Neuronal stem cell (in vitro differentiated cells): ENCODE measurements at regions not wholly inside any gene's neighbourhood (a gene's known extent, or its start where the extent isn't known, plus 50 kb on each side); places are given as distances from the start of the nearest gene placed in this dataset.

Experiments used
- DNase-seq: peaks from one replicate; pipeline ENCODE4 v3.0.0-alpha.2; 2013; ENCODE audit warnings: low spot score
- H2AFZ ChIP-seq: one replicate; pipeline ENCODE4 v1.6.1; 2013; ENCODE audit warnings: mild to moderate bottlenecking, low read length, inconsistent platforms
- H2AK5ac ChIP-seq: 2 replicates; pipeline ENCODE4 v1.6.1; 2013; ENCODE audit warnings: low read depth, mild to moderate bottlenecking, inconsistent platforms, low read length, moderate library complexity, mixed read lengths
- H2BK120ac ChIP-seq: 2 replicates; pipeline ENCODE4 v1.6.1; 2013; ENCODE audit warnings: low read depth, mild to moderate bottlenecking, inconsistent platforms, low read length, moderate library complexity, mixed read lengths
- H2BK12ac ChIP-seq: one replicate; pipeline ENCODE4 v1.6.1; 2013; ENCODE audit warnings: low read length, inconsistent platforms
- H2BK15ac ChIP-seq: 2 replicates; pipeline ENCODE4 v1.6.1; 2013; ENCODE audit warnings: mild to moderate bottlenecking, low read length, inconsistent platforms, mixed read lengths
- H2BK5ac ChIP-seq: one replicate; pipeline ENCODE4 v1.6.1; 2013; ENCODE audit warnings: inconsistent platforms, mild to moderate bottlenecking, low read length, moderate library complexity
- H3K14ac ChIP-seq: one replicate; pipeline ENCODE4 v1.6.1; 2013; ENCODE audit warnings: low read length, inconsistent platforms
- H3K18ac ChIP-seq: 2 replicates; pipeline ENCODE4 v1.6.1; 2013; ENCODE audit warnings: low read length, inconsistent platforms
- H3K23ac ChIP-seq: 2 replicates; pipeline ENCODE4 v1.6.1; 2013; ENCODE audit warnings: low read depth, mild to moderate bottlenecking, mixed read lengths, low read length, inconsistent platforms; ENCODE audit not compliant: poor library complexity
- H3K27ac ChIP-seq: replicated peaks from 3 replicates; pipeline ENCODE4 v1.5.1; 2013; ENCODE audit warnings: low read length, inconsistent platforms
- H3K27me3 ChIP-seq, 3 experiments: 2 replicates each; pipeline ENCODE4 v1.6.1; 2013; ENCODE audit warnings: low read length in 3 of 3, mild to moderate bottlenecking in 2 of 3, inconsistent platforms in 1 of 3, low read depth in 1 of 3, mixed read lengths in 1 of 3, moderate library complexity in 1 of 3; ENCODE audit not compliant: control insufficient read depth in 3 of 3, insufficient read depth in 3 of 3
- H3K36me3 ChIP-seq, 2 donors: replicated peaks in 1 of 2; 2 replicates each; pipeline ENCODE4 v1.6.1; 2013; ENCODE audit warnings: low read length in 2 of 2; ENCODE audit not compliant: control insufficient read depth in 2 of 2, insufficient read depth in 2 of 2
- H3K4ac ChIP-seq: 2 replicates; pipeline ENCODE4 v1.6.1; 2013; ENCODE audit warnings: inconsistent platforms, mild to moderate bottlenecking, low read length, moderate library complexity
- H3K4me1 ChIP-seq, 2 donors: 1 replicate in 1 of 2; 2 replicates in 1 of 2; pipeline ENCODE4 v1.6.1; 2013; ENCODE audit warnings: low read length in 2 of 2, low read depth in 1 of 2; ENCODE audit not compliant: control insufficient read depth in 2 of 2, insufficient read depth in 1 of 2
- H3K4me2 ChIP-seq: one replicate; pipeline ENCODE4 v1.6.1; 2013; ENCODE audit warnings: mild to moderate bottlenecking, low read length, inconsistent platforms; ENCODE audit not compliant: insufficient read depth, poor library complexity, severe bottlenecking
- H3K4me3 ChIP-seq, 2 donors: 2 replicates each; pipeline ENCODE4 v1.5.1; 2013; ENCODE audit warnings: low read length in 2 of 2, mild to moderate bottlenecking in 2 of 2, inconsistent platforms in 1 of 2, moderate library complexity in 1 of 2
- H3K79me1 ChIP-seq: one replicate; pipeline ENCODE4 v1.6.1; 2013; ENCODE audit warnings: low read depth, mild to moderate bottlenecking, inconsistent platforms, low read length, moderate library complexity
- H3K9ac ChIP-seq: one replicate; pipeline ENCODE4 v1.6.1; 2013; ENCODE audit warnings: mild to moderate bottlenecking, low read depth, low read length, inconsistent platforms; ENCODE audit not compliant: poor library complexity
- H3K9me3 ChIP-seq, 2 donors: replicated peaks in 1 of 2; 2 replicates each; pipeline versions ENCODE3 to v1.6.1; 2013; ENCODE audit warnings: low read length in 2 of 2, mild to moderate bottlenecking in 2 of 2, inconsistent platforms in 1 of 2, low read depth in 1 of 2, mixed read lengths in 1 of 2, moderate library complexity in 1 of 2; ENCODE audit not compliant: control insufficient read depth in 2 of 2, insufficient read depth in 1 of 2
- H4K8ac ChIP-seq: one replicate; pipeline ENCODE4 v1.6.1; 2013; ENCODE audit warnings: low read depth, mild to moderate bottlenecking, inconsistent platforms, low read length, moderate library complexity
- H4K91ac ChIP-seq: one replicate; pipeline ENCODE4 v1.6.1; 2013; ENCODE audit warnings: low read length, low read depth, mild to moderate bottlenecking, inconsistent platforms; ENCODE audit not compliant: poor library complexity
- WGBS, 2 donors: extraction: QIAGEN DNeasy Blood & Tissue Kit; methylation state at CpG; one replicate each; pipeline ENCODE4 v1.1.7; 2013; ENCODE audit warnings: missing lambda C conversion rate in 2 of 2, mixed read lengths in 1 of 2; ENCODE audit not compliant: insufficient read length in 2 of 2, insufficient replicate concordance in 1 of 2; ENCODE audit errors: extremely low coverage in 2 of 2; 5-methylcytosine and 5-hydroxymethylcytosine counted together

- no peak overlapping the region for H3K14ac ChIP-seq
- no peak overlapping the region for H3K4me3 ChIP-seq
- no peaks in the 10 kb centered on the region for H3K79me1 ChIP-seq
- H3K4me1 ChIP-seq = peaks cover 0 to 6% of the 10 kb centered on the region in 2 donors
- H3K4ac ChIP-seq = no peak overlapping the region
- no peak overlapping the region for H2AK5ac ChIP-seq
- no peak for DNase-seq
- no peak overlapping the region for H2BK120ac ChIP-seq
- WGBS, 2 donors = no CpG with 5 or more reads among the region's 18 CpGs
- no peaks in the 10 kb centered on the region for H3K27me3 ChIP-seq
- no peak overlapping the region for H3K27ac ChIP-seq
- peaks cover 0 to 2% of the 10 kb centered on the region in 2 donors for H3K9me3 ChIP-seq
- H3K4me2 ChIP-seq = no peak overlapping the region
- H3K18ac ChIP-seq = peak overlapping the region; percentile 56
- no peak overlapping the region for H2BK5ac ChIP-seq
- H2BK15ac ChIP-seq = peak overlapping the region; percentile 1
- H4K8ac ChIP-seq = no peak overlapping the region
- H3K36me3 ChIP-seq = no peaks in the 10 kb centered on the region
- H4K91ac ChIP-seq = no peak overlapping the region
- no peak overlapping the region for H3K9ac ChIP-seq
- no peak overlapping the region for H2BK12ac ChIP-seq
- H2AFZ ChIP-seq = no peak overlapping the region
- no peak overlapping the region for H3K23ac ChIP-seq
Observed at GRCh38 chr6:167487749-167488664, 163.1 kb downstream of the TTLL2 start.

- no CpG with 5 or more reads among the region's 12 CpGs for WGBS, 2 donors
- Histone ChIP-seq H3K36me3 (no peaks in the 10 kb centered on the region), H4K91ac (no peak overlapping the region), H3K4me3 (no peak overlapping the region), H3K4me2 (no peak overlapping the region), H4K8ac (no peak overlapping the region), H3K14ac (no peak overlapping the region), H3K27ac (no peak overlapping the region), H2BK12ac (no peak overlapping the region), H2AK5ac (no peak overlapping the region), H3K23ac (no peak overlapping the region), H3K9ac (no peak overlapping the region), H3K18ac (no peak overlapping the region), H3K27me3 (peaks cover 0 to 4% (median 0%) of the 10 kb centered on the region in 3 experiments), H2AFZ (no peak overlapping the region), H3K9me3 (peaks cover 0 to 4% of the 10 kb centered on the region in 2 donors), H2BK15ac (no peak overlapping the region), H3K4me1 (peaks cover 20 to 24% of the 10 kb centered on the region in 2 donors), H3K79me1 (peaks cover 5% of the 10 kb centered on the region), H2BK120ac (no peak overlapping the region), H3K4ac (no peak overlapping the region), H2BK5ac (no peak overlapping the region)
- no peak for DNase-seq
Observed at GRCh38 chr6:167491438-167492099, 166.7 kb downstream of the TTLL2 start.

- Histone ChIP-seq H3K4me3 (no peak overlapping the region), H2BK120ac (no peak overlapping the region), H3K18ac (no peak overlapping the region), H2BK5ac (no peak overlapping the region), H3K36me3 (no peaks in the 10 kb centered on the region), H3K4me1 (peaks cover 22 to 24% of the 10 kb centered on the region in 2 donors), H2AK5ac (no peak overlapping the region), H3K14ac (no peak overlapping the region), H3K27ac (no peak overlapping the region), H4K91ac (no peak overlapping the region), H3K9ac (no peak overlapping the region), H2AFZ (no peak overlapping the region), H2BK15ac (no peak overlapping the region), H3K9me3 (peaks cover 0 to 4% of the 10 kb centered on the region in 2 donors), H3K4ac (no peak overlapping the region), H3K4me2 (no peak overlapping the region), H3K27me3 (peaks cover 0 to 4% (median 0%) of the 10 kb centered on the region in 3 experiments), H3K23ac (no peak overlapping the region), H2BK12ac (no peak overlapping the region), H3K79me1 (peaks cover 5% of the 10 kb centered on the region), H4K8ac (no peak overlapping the region)
- DNase-seq = no peak
- no CpG with 5 or more reads among the region's 12 CpGs for WGBS, 2 donors
Observed at GRCh38 chr6:167492100-167492449, 167.2 kb downstream of the TTLL2 start.

- no peak overlapping the region for H4K8ac ChIP-seq
- no peaks in the 10 kb centered on the region for H3K36me3 ChIP-seq
- peak overlapping the region in 1 of 2 donors; percentile 26 for H3K4me3 ChIP-seq
- peak overlapping the region; percentile 94 for H2BK12ac ChIP-seq
- H2AFZ ChIP-seq = no peak overlapping the region
- no peak overlapping the region for H3K4me2 ChIP-seq
- H2BK120ac ChIP-seq = peak overlapping the region; percentile 56
- peaks cover 5% of the 10 kb centered on the region for H3K79me1 ChIP-seq
- H3K23ac ChIP-seq = peak overlapping the region; percentile 66
- peak overlapping the region; percentile 99 for H3K14ac ChIP-seq
- peaks cover 0 to 4% of the 10 kb centered on the region in 2 donors for H3K9me3 ChIP-seq
- WGBS, 2 donors = no CpG with 5 or more reads among the region's 3 CpGs
- H3K4ac ChIP-seq = peak overlapping the region; percentile 19
- peak overlapping the region; percentile 77 for H3K18ac ChIP-seq
- H3K27me3 ChIP-seq = peaks cover 0 to 4% (median 0%) of the 10 kb centered on the region in 3 experiments
- H3K4me1 ChIP-seq = peaks cover 22 to 23% of the 10 kb centered on the region in 2 donors
- H2BK5ac ChIP-seq = no peak overlapping the region
- no peak overlapping the region for H3K27ac ChIP-seq
- no peak overlapping the region for H4K91ac ChIP-seq
- no peak overlapping the region for H2BK15ac ChIP-seq
- peak overlapping the region; percentile 84 for H3K9ac ChIP-seq
- no peak for DNase-seq
- H2AK5ac ChIP-seq = peak overlapping the region; percentile 82
Observed at GRCh38 chr6:167493310-167493709, 168.4 kb downstream of the TTLL2 start.
